Ovary (tissue), 7 donors: ENCODE measurements at regions not wholly inside any gene's neighbourhood (a gene's known extent, or its start where the extent isn't known, plus 50 kb on each side); places are given as distances from the start of the nearest gene placed in this dataset.

Experiments used
- DNase-seq, 5 donors: peaks; one replicate each; pipeline ENCODE4 v3.0.0-alpha.2; 2019 to 2020
- H3K27ac ChIP-seq, 2 donors: fragments of 200-600 bp; one replicate each; pipeline versions ENCODE4 v1.5.1 to v1.8.0; 2019 to 2022
- H3K27me3 ChIP-seq: fragments of 200-600 bp; one replicate; pipeline ENCODE4 v1.8.0; 2022
- H3K36me3 ChIP-seq: fragments of 200-600 bp; sonication (generic); one replicate; pipeline ENCODE4 v1.5.1; 2019
- H3K4me1 ChIP-seq: one replicate; pipeline ENCODE4 v1.8.1; 2013; ENCODE audit warnings: mild to moderate bottlenecking, moderate library complexity; ENCODE audit not compliant: insufficient read depth
- H3K4me3 ChIP-seq: fragments of 200-600 bp; sonication (generic); one replicate; pipeline ENCODE4 v1.5.1; 2017
- H3K9me3 ChIP-seq, 2 donors: fragments of 200-600 bp in 1 of 2; sonication (generic) in 1 of 2; one replicate each; pipeline versions ENCODE4 v1.5.1 to v1.8.1; 2013 to 2019; ENCODE audit warnings: mild to moderate bottlenecking in 1 of 2, moderate library complexity in 1 of 2
- CTCF ChIP-seq, 3 donors: fragments of 450-650 bp in 2 of 3; fragments of 200-600 bp in 1 of 3; IDR thresholded peaks; one replicate each; pipeline versions ENCODE4 v1.5.1 to v1.8.0; 2016 to 2022; ENCODE audit warnings: antibody characterized with exemption in 3 of 3, mild to moderate bottlenecking in 1 of 3
- EP300 ChIP-seq: sonication (generic); formaldehyde crosslinking; IDR thresholded peaks from one replicate; pipeline ENCODE4 v1.6.1; 2017; ENCODE audit warnings: antibody characterized with exemption
- POLR2A ChIP-seq: fragments of 450-650 bp; IDR thresholded peaks from one replicate; pipeline ENCODE4 v1.6.1; 2017; ENCODE audit warnings: antibody characterized with exemption, mild to moderate bottlenecking, moderate library complexity
- WGBS, 3 donors: extraction: QIAGEN DNeasy Blood & Tissue Kit in 1 of 3; methylation state at CpG; one replicate each; pipeline versions ENCODE4 v1.1.5 to v1.1.7; 2013 to 2017; 5-methylcytosine and 5-hydroxymethylcytosine counted together
- intact Hi-C, 4 donors: fragments of 100-400 bp; cut with DNase I; formaldehyde crosslinking; loops; one replicate each; pipeline versions ENCODE4 v1.11.0 to v1.15.1; 2022 to 2023
- donor health status: DM: no; HTN: no; CAD: no; lungs with moderate emphysema.
- donor health status: DM: no; HTN: no; CAD: no.
- donor health status: Bipolar disorder and iron deficiency.
- donor health status: DM: no; HTN: no; CAD: no.
- donor health status: DM: yes; HTN: yes; CAD: no.

- H3K27me3 ChIP-seq, result no peaks in the 10 kb centered on the region
- H3K4me3 ChIP-seq, result no peak overlapping the region
- DNase-seq, result no peak
- H3K4me1 ChIP-seq, result no peaks in the 10 kb centered on the region
- intact Hi-C loops, result no loop called here
- TF ChIP-seq EP300, result no peak
- no peak for TF ChIP-seq POLR2A
- no peak for TF ChIP-seq CTCF (IDR thresholded peaks at IDR 0.05)
- no peaks in the 10 kb centered on the region for H3K9me3 ChIP-seq
- no peaks in the 10 kb centered on the region for H3K36me3 ChIP-seq
- 85 to 87% (median 87%) methylated on average over 1 of the region's 1 CpG for WGBS, 3 donors
- no peak overlapping the region for H3K27ac ChIP-seq
Observed at GRCh38 chr11:88415495-88415894, 78.0 kb upstream of the CTSC start.

- intact Hi-C loops, result no loop called here
- no peaks in the 10 kb centered on the region for H3K9me3 ChIP-seq
- no peaks in the 10 kb centered on the region for H3K4me1 ChIP-seq
- no peaks in the 10 kb centered on the region for H3K36me3 ChIP-seq
- 56 to 70% (median 62%) methylated on average over 3 of the region's 3 CpGs for WGBS, 3 donors
- no peak overlapping the region for H3K27ac ChIP-seq
- DNase-seq, result no peak
- no peak overlapping the region for H3K4me3 ChIP-seq
- no peaks in the 10 kb centered on the region for H3K27me3 ChIP-seq
- TF ChIP-seq CTCF (IDR thresholded peaks at IDR 0.05), result no peak
- no peak for TF ChIP-seq POLR2A
- no peak for TF ChIP-seq EP300
Observed at GRCh38 chr11:88414981-88415413, 77.5 kb upstream of the CTSC start.

- intact Hi-C loops, result no loop called here
- TF ChIP-seq CTCF (IDR thresholded peaks at IDR 0.05) (no peak), EP300 (no peak), POLR2A (no peak)
- H3K27ac ChIP-seq, result no peak overlapping the region
- no peaks in the 10 kb centered on the region for H3K9me3 ChIP-seq
- H3K4me1 ChIP-seq, result no peaks in the 10 kb centered on the region
- DNase-seq, result peak in 1 of 5 donors; percentile 23
- H3K36me3 ChIP-seq, result no peaks in the 10 kb centered on the region
- H3K4me3 ChIP-seq, result no peak overlapping the region
- WGBS, 3 donors, result 21 to 32% (median 22%) methylated on average over 5 of the region's 5 CpGs
- H3K27me3 ChIP-seq, result no peaks in the 10 kb centered on the region
Observed at GRCh38 chr11:88414385-88414861, 76.9 kb upstream of the CTSC start.

- Histone ChIP-seq H3K9me3 (no peaks in the 10 kb centered on the region), H3K36me3 (no peaks in the 10 kb centered on the region), H3K4me1 (no peaks in the 10 kb centered on the region), H3K4me3 (no peak overlapping the region), H3K27ac (no peak overlapping the region), H3K27me3 (no peaks in the 10 kb centered on the region)
- TF ChIP-seq EP300 (no peak), POLR2A (no peak), CTCF (IDR thresholded peaks at IDR 0.05) (no peak)
- intact Hi-C loops, result no loop called here
- no peak for DNase-seq
Observed at GRCh38 chr11:88411265-88411664, 73.7 kb upstream of the CTSC start.
